HG02981 (cell line): ENCODE measurements at regions not wholly inside any gene's neighbourhood (a gene's known extent, or its start where the extent isn't known, plus 50 kb on each side); places are given as distances from the start of the nearest gene placed in this dataset.

Source experiments
- ATAC-seq: cut with Tn5 transposase; IDR thresholded peaks from one replicate; pipeline ENCODE4 v1.9.1; 2021; ENCODE audit warnings: mild to moderate bottlenecking, moderate library complexity; ENCODE audit not compliant: unreplicated experiment

DNA sequence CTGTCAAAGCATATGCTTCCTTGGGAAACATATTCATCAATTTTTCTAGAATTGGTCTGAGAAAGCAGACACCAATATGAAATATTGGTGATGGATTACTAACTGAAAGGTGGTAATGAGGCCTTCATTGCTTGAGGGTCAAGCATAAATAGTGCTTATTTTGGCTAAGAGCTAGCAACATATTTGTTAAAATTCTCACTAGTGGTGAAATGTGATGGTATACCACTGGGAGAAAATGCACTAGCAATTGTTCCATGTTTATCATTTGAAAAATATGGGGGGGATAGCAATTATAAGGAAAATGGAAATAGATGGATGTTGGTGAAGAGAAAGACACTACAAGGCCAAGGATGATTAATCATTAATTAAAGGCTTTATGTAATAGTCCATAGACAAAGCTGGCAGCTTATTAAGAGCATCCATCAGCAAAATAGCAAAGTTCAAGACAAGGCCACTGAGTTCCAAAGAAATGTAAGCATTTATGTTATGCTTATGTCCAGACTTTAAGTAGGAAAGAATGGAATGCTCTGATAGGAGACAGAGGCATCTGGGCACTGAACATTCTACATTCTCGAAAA lies 253.7 kb upstream of the PRDM9 start:
- no peak for ATAC-seq

DNA sequence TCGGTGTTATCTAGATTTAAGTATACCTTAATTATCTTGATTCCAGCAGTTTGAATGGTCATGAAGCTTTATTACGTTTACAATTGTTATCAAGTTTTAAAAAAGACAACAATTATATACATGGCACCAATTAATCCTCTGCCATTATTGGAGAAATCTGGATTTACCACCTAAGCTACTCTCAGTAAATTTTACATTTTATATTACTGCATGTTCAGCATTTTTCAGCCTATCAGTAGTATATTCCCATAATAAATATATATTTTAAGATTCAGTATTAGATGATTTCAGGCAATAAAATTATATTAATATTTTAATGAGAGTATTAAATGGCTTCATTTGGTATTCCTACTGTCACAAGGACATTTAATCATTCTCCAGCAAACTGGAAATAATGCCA lies 264.5 kb upstream of the PRDM9 start:
- no peak for ATAC-seq

DNA sequence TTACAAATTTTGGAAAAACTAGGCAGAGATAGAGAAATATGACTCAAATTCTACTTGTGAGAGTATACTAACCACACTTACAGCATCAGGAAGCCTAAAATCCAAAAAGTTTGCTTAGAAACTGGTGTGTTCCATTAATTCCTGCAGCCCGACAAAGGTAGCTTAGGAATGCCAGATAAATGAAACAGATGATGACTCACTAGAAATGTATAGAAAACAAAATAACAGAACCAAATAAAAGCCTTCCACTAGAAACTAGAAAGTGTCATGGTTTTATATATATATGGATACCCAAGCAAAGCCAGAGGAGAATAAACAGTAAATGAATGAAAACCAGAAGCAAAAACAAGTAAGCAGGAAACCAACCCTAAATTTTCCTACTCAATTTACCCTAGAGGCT lies 272.2 kb upstream of the PRDM9 start:
- ATAC-seq = no peak

DNA sequence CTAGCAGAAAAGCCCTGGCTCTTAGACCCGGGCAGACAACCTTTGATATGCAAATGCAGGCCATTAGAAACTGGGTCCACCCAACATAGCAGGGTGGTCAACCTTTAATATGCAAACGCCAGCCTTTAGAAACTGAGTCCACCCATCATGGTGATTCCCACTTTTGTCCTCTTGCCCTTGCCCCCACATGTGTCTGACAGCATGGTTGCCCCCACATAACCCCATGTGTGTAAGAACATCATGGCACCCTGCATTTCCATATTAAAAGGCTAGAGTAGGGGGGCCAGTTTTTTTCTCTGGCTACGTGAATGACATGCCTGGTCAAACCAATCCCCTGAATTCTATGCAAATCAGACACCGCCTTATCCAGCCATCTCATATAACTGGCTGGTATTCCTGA lies 273.2 kb upstream of the PRDM9 start:
- ATAC-seq = no peak

DNA sequence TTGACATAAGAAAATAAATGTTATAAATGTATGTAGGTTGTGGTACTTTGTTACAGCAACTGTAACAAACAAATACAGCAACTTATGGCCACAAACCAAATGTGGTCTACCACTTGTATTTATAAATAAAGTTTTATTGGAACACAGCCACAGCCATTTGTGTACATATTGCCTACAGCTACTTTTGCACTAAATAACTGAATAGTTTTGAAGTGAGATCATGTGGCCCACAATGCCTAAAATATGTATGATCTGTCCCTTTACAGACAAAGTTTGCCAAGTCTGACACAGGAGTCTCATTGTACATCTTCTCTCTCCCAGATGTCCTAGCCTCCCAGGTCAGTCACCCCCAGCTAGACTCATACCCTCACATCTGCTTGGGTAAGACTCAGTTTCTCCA lies 283.6 kb upstream of the PRDM9 start:
- ATAC-seq = no peak

DNA sequence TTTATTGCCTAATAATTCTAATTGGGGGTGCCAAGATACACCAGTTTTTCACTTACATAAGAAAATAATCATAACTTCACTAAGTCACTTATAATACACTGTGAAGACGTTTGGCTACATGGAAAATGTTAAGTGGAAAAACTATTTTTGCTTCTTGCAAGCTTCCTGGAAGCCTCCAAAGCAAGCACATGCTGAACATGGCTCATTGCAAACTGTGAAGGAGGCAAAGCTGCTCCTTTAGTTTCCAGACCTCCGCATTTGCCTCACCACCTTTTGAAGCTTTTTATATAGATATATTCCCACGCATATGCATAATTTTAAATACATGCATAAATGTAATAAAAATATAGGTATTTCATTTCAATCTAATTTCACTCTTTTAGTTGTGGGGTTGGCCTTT lies 285.6 kb upstream of the PRDM9 start:
- ATAC-seq = no peak

DNA sequence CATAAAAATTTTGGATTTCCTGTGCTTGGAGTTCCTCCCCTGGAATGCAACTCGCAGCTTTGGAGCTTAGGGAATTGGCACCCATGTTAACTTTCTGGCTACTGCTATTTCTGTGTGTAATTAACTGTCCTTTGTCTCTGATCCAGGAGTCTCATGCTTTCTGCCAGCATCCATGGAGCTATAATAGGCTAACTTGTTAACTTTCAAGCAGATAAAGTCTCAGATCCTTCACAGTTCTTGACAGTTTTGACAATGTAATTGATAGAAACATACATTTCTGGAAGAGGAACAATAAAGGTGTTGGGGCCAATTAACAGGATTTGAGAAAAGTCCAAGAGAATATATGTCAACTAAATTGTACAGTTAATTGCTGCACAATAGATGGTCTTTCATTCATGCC lies 290.2 kb upstream of the PRDM9 start:
- ATAC-seq = no peak

DNA sequence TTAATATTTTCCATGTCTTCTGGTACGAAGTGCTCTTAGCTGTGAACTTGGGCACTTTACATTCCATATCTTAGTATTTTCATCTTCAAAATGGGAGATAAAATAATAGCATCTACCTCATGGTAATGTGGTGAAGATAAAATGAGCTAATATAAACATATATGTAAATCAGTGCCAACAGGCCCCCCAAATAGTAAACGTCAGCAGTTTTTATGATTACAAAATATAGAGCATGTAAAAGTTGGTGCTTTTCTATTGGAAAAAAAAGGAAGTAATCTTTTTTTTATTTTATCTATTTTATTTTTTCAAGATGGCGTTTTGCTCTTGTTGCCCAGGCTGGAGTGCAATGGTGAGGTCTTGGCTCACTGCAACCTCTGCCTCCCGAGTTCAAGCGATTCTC lies 291.1 kb upstream of the PRDM9 start:
- no peak for ATAC-seq

DNA sequence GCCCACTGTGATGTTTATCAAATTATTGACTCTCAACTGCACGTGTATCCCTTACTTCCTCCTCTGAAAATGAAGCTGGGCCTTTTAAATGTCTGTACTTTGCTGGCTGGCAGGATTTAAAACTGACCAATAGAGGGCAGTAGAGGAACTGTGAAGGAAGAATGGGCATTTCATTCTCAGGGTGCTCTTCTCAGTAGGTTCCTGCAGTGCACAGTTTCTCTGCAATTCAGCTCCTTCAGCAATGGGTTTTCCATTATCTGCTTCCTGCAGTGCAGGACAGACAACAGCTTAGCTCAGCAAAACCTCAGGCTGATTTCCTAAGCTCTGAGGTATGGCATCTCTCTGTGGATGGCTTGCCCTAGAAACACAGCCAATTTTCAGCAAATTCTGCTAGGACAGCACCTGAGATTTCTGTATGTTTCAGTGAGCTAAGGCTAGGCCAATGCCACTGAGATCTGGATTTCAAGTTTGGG lies 298.4 kb upstream of the PRDM9 start:
- peak; percentile 85 for ATAC-seq

DNA sequence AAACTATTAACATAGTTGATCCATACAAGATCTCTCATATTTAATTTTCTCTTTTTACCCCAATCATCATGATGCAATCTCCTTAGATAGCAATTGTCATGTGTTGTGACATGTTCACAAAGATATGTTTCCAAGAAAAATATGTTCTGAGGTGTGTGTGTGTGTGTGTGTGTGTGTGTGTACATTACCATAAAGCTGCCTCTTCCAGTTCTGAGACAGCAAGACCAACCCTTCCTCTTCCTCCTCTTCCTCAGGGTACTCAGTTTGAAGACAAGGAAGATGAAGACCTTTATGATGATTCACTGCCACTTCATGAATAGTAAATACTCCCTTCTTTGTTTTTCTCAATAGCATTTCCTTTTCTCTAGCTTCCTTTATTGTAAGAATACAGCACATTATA lies 303.3 kb upstream of the PRDM9 start:
- ATAC-seq = no peak

DNA sequence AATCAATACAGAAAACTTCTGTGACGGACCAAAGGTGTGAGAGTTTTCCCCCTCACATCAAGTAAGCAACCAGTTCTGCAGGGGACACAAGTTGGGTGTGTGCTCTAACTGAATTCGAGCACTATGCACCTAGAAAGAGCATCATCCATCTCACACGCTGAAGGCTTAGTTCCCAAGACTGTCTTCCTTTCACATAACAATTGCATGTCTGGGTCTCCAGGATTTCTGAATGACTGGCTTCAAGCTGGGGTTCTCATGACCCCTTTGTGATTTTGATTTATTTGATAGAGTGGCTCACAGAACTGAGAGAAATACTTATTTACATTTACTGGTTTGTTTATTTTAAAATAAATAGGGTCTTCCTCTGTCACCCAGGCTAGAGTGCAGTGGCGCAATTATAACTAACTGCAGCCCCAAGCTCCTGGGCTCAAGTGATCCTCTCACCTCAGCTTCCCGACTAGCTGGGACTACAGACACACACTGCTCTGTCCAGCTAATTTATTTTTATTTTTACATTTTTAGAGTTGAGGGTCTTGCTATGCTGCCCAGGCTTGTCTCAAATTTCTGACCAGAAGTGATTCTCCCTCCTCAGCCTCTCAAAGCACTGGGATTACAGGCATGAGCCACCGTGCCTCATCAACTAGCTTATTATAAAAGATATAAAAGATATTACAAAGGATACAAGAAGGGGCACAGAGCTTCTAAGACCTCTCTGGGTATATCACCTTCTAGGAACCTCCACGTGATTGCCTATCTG lies 316.7 kb upstream of the CDH12 start:
- no peak for ATAC-seq

DNA sequence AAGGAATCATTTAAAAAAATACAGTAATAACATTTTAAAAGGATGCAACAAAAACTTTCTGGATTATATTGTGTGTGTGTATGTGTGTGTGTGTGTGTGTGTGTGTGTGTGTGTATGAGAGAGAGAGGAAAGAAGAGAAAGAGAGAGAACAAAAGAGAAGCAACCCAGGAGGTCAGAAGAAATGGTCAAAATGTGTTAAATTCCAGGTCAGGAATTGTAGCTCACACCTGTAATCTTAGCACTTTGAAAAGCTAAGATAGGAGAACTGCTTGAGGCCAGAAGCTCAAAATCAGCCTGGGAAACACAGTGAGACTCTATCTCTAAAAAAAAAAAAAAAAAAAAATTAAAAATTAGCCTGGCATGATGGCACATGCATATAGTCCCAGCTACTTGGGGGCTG lies 311.8 kb upstream of the CDH12 start:
- ATAC-seq = no peak

DNA sequence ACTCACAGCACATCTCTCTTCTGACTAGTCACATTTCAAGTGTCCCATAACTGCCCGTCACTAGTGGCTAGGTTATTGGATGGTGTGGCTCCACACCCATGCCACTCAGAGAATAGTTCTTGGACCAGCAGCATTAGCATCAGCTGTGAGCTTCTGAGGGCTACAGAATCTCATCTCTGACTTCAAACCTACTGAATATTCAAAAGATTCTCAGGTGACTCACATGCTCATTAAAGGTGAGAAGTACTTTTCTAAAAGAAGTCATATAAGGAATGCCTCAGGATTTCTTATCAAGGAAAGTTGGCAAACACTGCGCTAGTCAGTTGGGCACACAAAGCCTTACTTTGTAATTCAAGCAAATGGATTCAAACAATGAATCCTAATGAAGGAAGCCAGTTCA lies 305.0 kb upstream of the CDH12 start:
- no peak for ATAC-seq

DNA sequence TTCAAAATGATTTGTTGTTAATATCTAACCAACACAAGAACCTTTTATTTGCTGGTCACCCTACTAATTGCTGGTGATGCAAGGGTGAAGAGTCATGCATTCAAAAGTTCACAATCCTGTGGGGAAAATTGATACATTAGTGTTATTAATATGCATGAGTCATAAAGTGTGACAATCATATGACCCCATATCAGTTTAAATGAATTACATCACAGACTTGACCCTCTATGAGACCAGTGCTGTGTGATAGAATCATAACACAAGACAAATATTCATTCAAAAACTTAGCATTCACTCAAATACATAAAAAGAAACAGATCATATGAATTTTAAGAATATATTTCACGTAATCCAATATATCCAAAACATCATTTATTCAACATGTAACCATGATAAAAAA lies 304.6 kb upstream of the CDH12 start:
- no peak for ATAC-seq

DNA sequence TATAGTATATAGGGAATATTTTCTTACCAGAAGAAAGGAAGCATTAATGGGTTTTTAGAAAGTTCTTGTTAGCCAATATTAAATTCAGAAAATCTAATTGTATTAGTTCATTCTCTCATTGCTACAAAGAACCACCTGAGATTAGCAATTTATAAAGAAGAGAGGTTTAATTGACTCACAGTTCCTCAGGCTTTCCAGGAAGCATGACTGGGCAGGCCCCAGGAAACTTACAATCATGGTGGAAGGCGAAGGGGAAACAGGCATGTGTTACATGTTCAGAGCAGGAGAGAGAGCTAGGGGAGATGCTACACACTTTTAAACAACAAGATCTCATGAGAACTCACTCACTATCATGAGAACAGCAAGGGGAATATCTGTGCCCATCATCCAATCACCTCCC lies 304.0 kb upstream of the CDH12 start:
- no peak for ATAC-seq

DNA sequence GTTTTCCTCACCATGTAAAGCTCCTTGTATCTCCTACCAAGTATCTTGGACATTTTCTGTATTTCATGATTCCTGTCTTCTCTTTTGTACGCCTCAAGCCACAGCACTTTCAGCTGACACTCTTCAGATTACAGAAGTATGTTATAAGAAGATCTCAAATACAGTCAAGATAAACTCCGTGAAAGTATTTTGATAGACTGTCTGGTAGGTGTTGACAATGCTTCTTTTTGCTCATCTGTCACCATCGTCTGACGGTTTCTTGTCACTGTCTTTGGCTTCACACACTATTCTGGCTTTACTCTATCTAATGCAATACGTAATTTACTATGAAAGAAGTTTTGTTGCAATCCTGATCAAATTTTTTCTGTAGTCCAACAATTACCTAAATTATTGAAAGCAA lies 294.5 kb upstream of the CDH12 start:
- ATAC-seq = no peak

DNA sequence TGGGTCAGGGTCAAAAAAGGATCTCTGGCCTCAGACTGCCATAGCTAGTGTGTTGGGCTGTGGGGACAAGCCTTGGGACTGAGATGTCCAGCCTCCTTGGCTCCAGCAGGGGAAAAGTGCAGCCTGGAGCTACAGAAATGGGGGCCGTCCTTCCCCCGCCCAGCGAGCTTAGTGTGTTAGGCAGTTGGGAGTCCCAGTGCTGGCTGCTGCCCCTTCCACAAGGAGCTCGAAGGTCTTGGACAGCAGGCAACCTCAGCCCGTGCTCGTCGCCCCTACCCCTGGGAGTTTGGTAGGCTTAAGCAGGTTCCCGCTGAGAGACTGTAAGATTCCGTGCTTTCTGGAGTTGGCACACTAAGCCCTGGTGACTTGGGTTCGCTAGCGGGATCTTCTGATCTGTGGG lies 293.0 kb upstream of the CDH12 start:
- no peak for ATAC-seq

DNA sequence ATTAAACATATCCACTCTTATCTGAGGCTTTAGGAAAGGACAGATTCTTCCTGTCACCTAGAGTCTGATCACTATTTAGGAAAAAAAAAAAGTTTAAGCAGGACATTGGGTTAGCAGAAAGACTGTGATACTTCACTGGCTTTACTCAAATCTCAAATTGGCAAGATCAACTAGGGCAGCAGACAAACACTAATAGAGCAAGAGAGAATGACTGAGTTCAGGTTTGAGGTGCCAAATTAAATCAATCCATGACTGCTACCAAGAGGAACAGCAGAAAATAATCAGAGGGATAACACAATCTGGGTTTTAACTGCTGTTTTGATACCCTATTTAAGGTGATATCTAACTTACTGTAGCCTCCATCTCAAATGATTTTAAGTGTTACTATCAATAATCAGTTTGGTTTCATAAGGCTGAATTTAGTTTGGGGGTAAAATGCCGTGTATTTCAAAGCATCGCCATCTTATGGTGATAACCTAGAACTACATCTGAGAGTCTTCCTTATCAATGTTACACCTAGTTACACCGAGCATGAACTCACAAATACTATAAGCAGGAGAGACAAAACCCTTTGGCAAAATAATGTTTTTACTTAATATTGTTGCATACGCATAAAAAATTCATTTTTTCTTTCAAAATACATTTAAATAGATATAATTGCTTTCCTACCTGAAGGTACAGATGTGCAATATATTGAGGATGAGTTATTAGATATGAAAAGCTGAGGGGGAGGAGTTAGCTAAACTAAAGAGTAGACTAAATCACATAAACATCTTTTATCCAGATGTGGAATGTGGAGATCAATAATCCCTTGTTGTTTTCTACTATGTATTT lies 286.4 kb upstream of the CDH12 start:
- ATAC-seq = peak; percentile 73

DNA sequence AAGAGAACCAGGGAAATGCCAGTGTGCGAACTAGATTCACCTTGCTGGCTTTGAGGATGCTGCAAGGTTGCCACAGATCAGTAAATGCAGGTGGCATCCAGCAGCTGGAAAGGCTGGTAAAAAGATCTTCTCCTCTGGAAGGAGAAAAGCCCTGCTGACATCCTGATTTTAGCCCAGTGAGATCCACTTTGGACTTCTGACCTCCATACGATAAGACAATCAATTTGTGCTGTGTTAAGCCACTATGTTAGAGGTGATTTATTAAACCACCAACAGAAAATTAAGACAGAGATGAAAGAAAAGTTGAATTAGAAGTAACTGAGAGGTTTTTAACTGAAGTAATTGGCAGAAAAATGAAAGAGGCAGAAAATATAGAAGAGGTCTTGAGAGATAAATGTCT lies 283.8 kb upstream of the CDH12 start:
- no peak for ATAC-seq

DNA sequence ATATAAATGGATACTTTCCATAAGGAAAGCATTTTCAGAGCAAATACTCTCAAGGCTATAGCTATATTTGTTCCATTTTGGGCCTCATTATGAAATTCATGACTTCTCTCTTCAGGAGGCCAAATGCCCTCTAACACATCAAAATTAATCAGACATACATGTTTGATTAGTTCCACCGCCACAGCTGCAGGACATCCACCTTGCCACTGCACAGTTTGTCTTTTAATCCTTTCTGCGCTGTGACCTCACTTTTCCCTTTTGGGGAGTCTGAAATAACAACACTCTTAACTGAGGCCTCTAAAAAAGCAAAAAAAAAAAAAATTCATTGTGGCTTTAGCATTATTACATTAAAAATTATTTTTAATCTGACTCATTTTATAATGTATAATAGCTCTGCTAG lies 279.1 kb upstream of the CDH12 start:
- no peak for ATAC-seq

DNA sequence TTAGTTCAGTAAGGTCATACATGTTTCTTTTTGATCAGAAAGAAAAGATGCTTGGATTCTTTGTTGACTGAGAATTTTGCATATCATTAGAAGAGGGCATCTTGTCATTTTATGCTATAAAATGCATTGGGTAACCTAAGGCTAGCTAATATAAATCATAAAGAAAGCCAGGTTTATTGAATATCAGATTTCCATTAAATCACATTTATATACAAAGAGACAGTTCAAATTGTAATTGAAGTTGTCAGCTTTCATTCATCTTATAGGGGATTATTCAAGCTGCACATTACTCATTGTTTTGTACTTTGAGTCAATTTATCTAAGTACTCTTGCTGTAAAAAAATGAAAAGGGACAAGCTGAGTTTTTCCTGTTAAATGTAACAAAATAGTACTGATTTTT lies 259.1 kb upstream of the CDH12 start:
- no peak for ATAC-seq

DNA sequence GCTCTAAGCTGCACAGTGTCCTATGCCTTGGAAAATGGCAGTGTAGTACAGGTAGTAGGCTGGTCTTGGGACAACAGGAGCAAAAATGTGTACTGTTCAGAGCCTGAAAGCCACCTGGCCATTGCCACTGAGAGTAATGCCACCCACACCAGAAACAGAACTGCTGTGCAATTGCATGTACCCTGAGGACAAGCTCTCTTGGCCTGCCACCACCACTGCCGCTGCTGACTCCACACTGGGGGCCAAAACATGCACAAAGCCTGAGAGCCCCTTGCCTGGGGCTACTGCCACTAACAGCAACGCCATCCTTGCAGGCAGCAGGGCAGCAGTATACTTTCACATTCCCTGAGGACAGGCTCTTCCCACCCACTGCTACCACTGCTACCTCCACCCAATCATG lies 251.9 kb upstream of the CDH12 start:
- ATAC-seq = no peak
